GM12865 (cell line): ENCODE measurements at regions not wholly inside any gene's neighbourhood (a gene's known extent, or its start where the extent isn't known, plus 50 kb on each side); places are given as distances from the start of the nearest gene placed in this dataset.

Source experiments
- DNase-seq: peaks from one replicate; pipeline ENCODE4 v3.0.0; 2010; ENCODE audit warnings: low read depth
- H3K4me3 ChIP-seq: 2 replicates; pipeline ENCODE4 v1.5.1; 2011; ENCODE audit warnings: mild to moderate bottlenecking, low read depth, low read length, control low read depth
- TF ChIP-seq, protein P1 (sequence below): IDR thresholded peaks from 2 replicates; pipeline ENCODE4 v1.5.1; 2011; ENCODE audit warnings: low read length, control low read depth, low read depth, inconsistent platforms; ENCODE audit not compliant: insufficient read depth; ENCODE audit errors: missing control alignments

GRCh38 chr15:96390986-96391385 is 60.5 kb downstream of the NR2F2 start:
- no peak overlapping the region for H3K4me3 ChIP-seq
- no peak for DNase-seq
- TF ChIP-seq, protein P1, sequence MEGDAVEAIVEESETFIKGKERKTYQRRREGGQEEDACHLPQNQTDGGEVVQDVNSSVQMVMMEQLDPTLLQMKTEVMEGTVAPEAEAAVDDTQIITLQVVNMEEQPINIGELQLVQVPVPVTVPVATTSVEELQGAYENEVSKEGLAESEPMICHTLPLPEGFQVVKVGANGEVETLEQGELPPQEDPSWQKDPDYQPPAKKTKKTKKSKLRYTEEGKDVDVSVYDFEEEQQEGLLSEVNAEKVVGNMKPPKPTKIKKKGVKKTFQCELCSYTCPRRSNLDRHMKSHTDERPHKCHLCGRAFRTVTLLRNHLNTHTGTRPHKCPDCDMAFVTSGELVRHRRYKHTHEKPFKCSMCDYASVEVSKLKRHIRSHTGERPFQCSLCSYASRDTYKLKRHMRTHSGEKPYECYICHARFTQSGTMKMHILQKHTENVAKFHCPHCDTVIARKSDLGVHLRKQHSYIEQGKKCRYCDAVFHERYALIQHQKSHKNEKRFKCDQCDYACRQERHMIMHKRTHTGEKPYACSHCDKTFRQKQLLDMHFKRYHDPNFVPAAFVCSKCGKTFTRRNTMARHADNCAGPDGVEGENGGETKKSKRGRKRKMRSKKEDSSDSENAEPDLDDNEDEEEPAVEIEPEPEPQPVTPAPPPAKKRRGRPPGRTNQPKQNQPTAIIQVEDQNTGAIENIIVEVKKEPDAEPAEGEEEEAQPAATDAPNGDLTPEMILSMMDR, result no peak

- TF ChIP-seq, protein P1, result no peak
- no peak overlapping the region for H3K4me3 ChIP-seq
- no peak for DNase-seq
These were observed 62.1 kb downstream of the NR2F2 start for GRCh38 chr15:96392380-96393208.

DNA sequence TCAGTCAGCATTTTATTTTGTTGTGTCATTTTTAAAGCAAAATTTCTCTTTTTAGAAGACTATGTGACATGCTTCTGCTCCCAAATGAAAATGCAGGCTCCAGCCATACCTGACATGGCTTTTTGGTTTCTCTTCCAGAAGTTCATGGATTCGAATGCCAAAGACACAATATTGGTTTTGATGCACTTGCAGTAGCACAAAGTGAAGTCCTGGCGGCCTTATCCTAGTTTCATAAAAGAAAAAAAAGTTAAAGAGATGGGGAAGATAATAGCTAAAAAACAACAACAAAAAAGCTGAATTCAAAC is 62.7 kb downstream of the NR2F2 start:
- no peak overlapping the region for H3K4me3 ChIP-seq
- TF ChIP-seq, protein P1, result no peak
- no peak for DNase-seq

- DNase-seq, result no peak
- no peak overlapping the region for H3K4me3 ChIP-seq
- TF ChIP-seq, protein P1, result no peak
These were observed 65.2 kb downstream of the NR2F2 start for GRCh38 chr15:96395687-96396086.

- no peak for DNase-seq
- no peak overlapping the region for H3K4me3 ChIP-seq
- TF ChIP-seq, protein P1, result no peak
These were observed 68.3 kb downstream of the NR2F2 start for GRCh38 chr15:96398776-96399175.

GRCh38 chr15:96402403-96402802 is 71.9 kb downstream of the NR2F2 start:
- DNase-seq, result no peak
- no peak overlapping the region for H3K4me3 ChIP-seq
- TF ChIP-seq, protein P1, result no peak

DNA sequence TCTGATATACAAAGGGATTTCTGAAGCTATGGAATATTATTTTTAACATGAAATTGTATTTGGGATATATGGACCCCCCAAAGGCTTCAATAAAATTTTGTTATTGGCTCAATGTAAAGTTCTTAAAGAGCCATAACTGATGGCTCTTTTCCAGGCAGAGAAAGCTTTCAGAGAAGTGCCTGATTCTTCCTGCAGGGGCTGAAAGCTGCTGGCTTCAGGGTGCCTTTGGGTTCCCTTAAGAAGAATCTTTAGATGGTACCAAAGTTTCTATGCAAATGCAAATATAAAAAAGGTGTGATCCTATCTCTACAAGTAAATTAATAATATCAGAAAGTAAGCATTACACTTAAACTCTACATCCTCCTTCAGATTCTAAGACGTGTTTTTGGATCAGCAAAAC is 72.6 kb downstream of the NR2F2 start:
- H3K4me3 ChIP-seq, result no peak overlapping the region
- TF ChIP-seq, protein P1, result no peak
- DNase-seq, result no peak
